Testis (tissue), 2 donors: ENCODE measurements at regions not wholly inside any gene's neighbourhood (a gene's known extent, or its start where the extent isn't known, plus 50 kb on each side); places are given as distances from the start of the nearest gene placed in this dataset.

Source experiments
- CTCF ChIP-seq, 3 experiments: fragments of 450-650 bp in 2 of 3; fragments of 200-600 bp in 1 of 3; sonication (generic) in 1 of 3; IDR thresholded peaks; one replicate each; pipeline ENCODE4 v1.5.1; 2016 to 2019; ENCODE audit warnings: antibody characterized with exemption in 3 of 3, mild to moderate bottlenecking in 2 of 3, moderate library complexity in 1 of 3
- POLR2A ChIP-seq: fragments of 450-650 bp; IDR thresholded peaks from one replicate; pipeline ENCODE4 v1.6.1; 2017; ENCODE audit warnings: antibody characterized with exemption, mild to moderate bottlenecking, moderate library complexity

- TF ChIP-seq CTCF (IDR thresholded peaks at IDR 0.05) (no peak), POLR2A (no peak)
These were observed 128.5 kb downstream of the KIF20B start for GRCh38 chr10:89829887-89830269.
